ENCODE measurements at regions not wholly inside any gene's neighbourhood (a gene's known extent, or its start where the extent isn't known, plus 50 kb on each side); places are given as distances from the start of the nearest gene placed in this dataset.

- Histone ChIP-seq H3K4me2 (ENCODE audit: low read length) (no peak overlapping the region), H3K9me3 (ENCODE audit: control insufficient read depth, insufficient read depth, low read length) (no peaks in the 10 kb centered on the region), H3K27ac (ENCODE audit: low read depth, low read length) (no peak overlapping the region), H3K4me1 (ENCODE audit: control insufficient read depth, low read length) (no peaks in the 10 kb centered on the region), H3K4me3 (ENCODE audit: low read length) (no peak overlapping the region), H3K79me2 (ENCODE audit: control insufficient read depth, low read length) (no peaks in the 10 kb centered on the region), H3K9me2 (replicated peaks; ENCODE audit: control insufficient read depth, low read length) (no peaks in the 10 kb centered on the region), H4K20me1 (ENCODE audit: control insufficient read depth, insufficient read depth, low read depth, low read length) (no peaks in the 10 kb centered on the region), H3K27me3 (ENCODE audit: control insufficient read depth, low read length) (no peaks in the 10 kb centered on the region), H3F3A (ENCODE audit: control insufficient read depth, insufficient read depth) (no peaks in the 10 kb centered on the region), H3K36me3 (ENCODE audit: control insufficient read depth, low read length) (no peaks in the 10 kb centered on the region)
- TF ChIP-seq CTCF (IDR thresholded peaks at IDR 0.05; ENCODE audit: low read depth, low read length, poor library complexity, severe bottlenecking) = no peak
- no peak for TF ChIP-seq EZH2phosphoT487 (IDR thresholded peaks at IDR 0.05; ENCODE audit: borderline replicate concordance, low read length)
These were observed 909.3 kb upstream of the CDH10 start for GRCh38 chr5:25554077-25554476.

GRCh38 chr5:25552871-25553481 is 908.2 kb upstream of the CDH10 start:
- H3K9me3 ChIP-seq (ENCODE audit: control insufficient read depth, insufficient read depth, low read length) = no peaks in the 10 kb centered on the region
- no peak overlapping the region for H3K4me2 ChIP-seq (ENCODE audit: low read length)
- H3K27me3 ChIP-seq (ENCODE audit: control insufficient read depth, low read length) = no peaks in the 10 kb centered on the region
- no peaks in the 10 kb centered on the region for H4K20me1 ChIP-seq (ENCODE audit: control insufficient read depth, insufficient read depth, low read depth, low read length)
- H3K4me1 ChIP-seq (ENCODE audit: control insufficient read depth, low read length) = no peaks in the 10 kb centered on the region
- TF ChIP-seq CTCF (IDR thresholded peaks at IDR 0.05; ENCODE audit: low read depth, low read length, poor library complexity, severe bottlenecking) (no peak), EZH2phosphoT487 (IDR thresholded peaks at IDR 0.05; ENCODE audit: borderline replicate concordance, low read length) (no peak)
- H3K4me3 ChIP-seq (ENCODE audit: low read length) = no peak overlapping the region
- no peaks in the 10 kb centered on the region for H3K36me3 ChIP-seq (ENCODE audit: control insufficient read depth, low read length)
- H3K9me2 ChIP-seq (replicated peaks; ENCODE audit: control insufficient read depth, low read length) = no peaks in the 10 kb centered on the region
- no peaks in the 10 kb centered on the region for H3K79me2 ChIP-seq (ENCODE audit: control insufficient read depth, low read length)
- no peaks in the 10 kb centered on the region for H3F3A ChIP-seq (ENCODE audit: control insufficient read depth, insufficient read depth)
- H3K27ac ChIP-seq (ENCODE audit: low read depth, low read length) = no peak overlapping the region

GRCh38 chr5:25550793-25551192 is 906.0 kb upstream of the CDH10 start:
- no peaks in the 10 kb centered on the region for H3K9me2 ChIP-seq (replicated peaks; ENCODE audit: control insufficient read depth, low read length)
- no peaks in the 10 kb centered on the region for H3K27me3 ChIP-seq (ENCODE audit: control insufficient read depth, low read length)
- H3K79me2 ChIP-seq (ENCODE audit: control insufficient read depth, low read length) = no peaks in the 10 kb centered on the region
- no peak for TF ChIP-seq CTCF (IDR thresholded peaks at IDR 0.05; ENCODE audit: low read depth, low read length, poor library complexity, severe bottlenecking)
- TF ChIP-seq EZH2phosphoT487 (IDR thresholded peaks at IDR 0.05; ENCODE audit: borderline replicate concordance, low read length) = no peak
- H3K4me1 ChIP-seq (ENCODE audit: control insufficient read depth, low read length) = no peaks in the 10 kb centered on the region
- H3K4me2 ChIP-seq (ENCODE audit: low read length) = no peak overlapping the region
- no peak overlapping the region for H3K4me3 ChIP-seq (ENCODE audit: low read length)
- no peaks in the 10 kb centered on the region for H3F3A ChIP-seq (ENCODE audit: control insufficient read depth, insufficient read depth)
- H3K36me3 ChIP-seq (ENCODE audit: control insufficient read depth, low read length) = no peaks in the 10 kb centered on the region
- no peaks in the 10 kb centered on the region for H3K9me3 ChIP-seq (ENCODE audit: control insufficient read depth, insufficient read depth, low read length)
- H4K20me1 ChIP-seq (ENCODE audit: control insufficient read depth, insufficient read depth, low read depth, low read length) = no peaks in the 10 kb centered on the region
- no peak overlapping the region for H3K27ac ChIP-seq (ENCODE audit: low read depth, low read length)

Measured in DOHH2 (cell line).